ENCODE measurements at regions not wholly inside any gene's neighbourhood (a gene's known extent, or its start where the extent isn't known, plus 50 kb on each side); places are given as distances from the start of the nearest gene placed in this dataset.
"Not testable (repeated sequence)": the region's sequence is repeated elsewhere in the genome, so short reads cannot be mapped to it uniquely, and the experiment has no call there.

- H3K27ac ChIP-seq: no peak overlapping the region
- H3K4me3 ChIP-seq: no peak overlapping the region
- H3K9ac ChIP-seq: no peak overlapping the region
- H4K20me1 ChIP-seq: no peaks in the 10 kb centered on the region
- H3K36me3 ChIP-seq: peaks cover 26% of the 10 kb centered on the region
- H3K9me3 ChIP-seq: peaks cover 37% of the 10 kb centered on the region
- peaks cover 33% of the 10 kb centered on the region for H3K4me1 ChIP-seq
- no peak for TF ChIP-seq Cebpa-rat (IDR thresholded peaks at IDR 0.05)
- no peak overlapping the region for H3K4me2 ChIP-seq
- no peaks in the 10 kb centered on the region for H3K27me3 ChIP-seq
Observed at GRCh38 chr9:82757924-82758323, 305.0 kb downstream of the RASEF start.

- Histone ChIP-seq H3K36me3 (peaks cover 26% of the 10 kb centered on the region), H4K20me1 (no peaks in the 10 kb centered on the region), H3K9me3 (peaks cover 37% of the 10 kb centered on the region), H3K4me3 (peak overlapping the region; percentile 67), H3K4me2 (peak overlapping the region; percentile 93), H3K27me3 (no peaks in the 10 kb centered on the region), H3K4me1 (peaks cover 61% of the 10 kb centered on the region), H3K9ac (peak overlapping the region; percentile 82), H3K27ac (peak overlapping the region; percentile 95)
- TF ChIP-seq Cebpa-rat (IDR thresholded peaks at IDR 0.05): no peak
Observed at GRCh38 chr9:82761027-82761426, 301.9 kb downstream of the RASEF start.

- Histone ChIP-seq H4K20me1 (no peaks in the 10 kb centered on the region), H3K36me3 (peaks cover 26% of the 10 kb centered on the region), H3K4me3 (peak overlapping the region; percentile 67), H3K4me1 (peaks cover 64% of the 10 kb centered on the region), H3K27me3 (no peaks in the 10 kb centered on the region), H3K27ac (peak overlapping the region; percentile 95), H3K9me3 (peaks cover 43% of the 10 kb centered on the region), H3K9ac (peak overlapping the region; percentile 82), H3K4me2 (peak overlapping the region; percentile 93)
- no peak for TF ChIP-seq Cebpa-rat (IDR thresholded peaks at IDR 0.05)
Observed at GRCh38 chr9:82761956-82762355, 301.0 kb downstream of the RASEF start.

GRCh38 chr9:82763656-82764055 is 299.3 kb downstream of the RASEF start:
- Histone ChIP-seq H3K36me3 (peaks cover 12% of the 10 kb centered on the region; the same call in 1 of the 2 replicates), H3K4me3 (peak overlapping the region; percentile 67), H3K4me2 (peak overlapping the region; percentile 93), H3K27ac (peak overlapping the region; percentile 95), H3K27me3 (no peaks in the 10 kb centered on the region), H3K9me3 (peaks cover 44% of the 10 kb centered on the region), H4K20me1 (no peaks in the 10 kb centered on the region), H3K4me1 (peaks cover 64% of the 10 kb centered on the region), H3K9ac (peak overlapping the region; percentile 82)
- TF ChIP-seq Cebpa-rat (IDR thresholded peaks at IDR 0.05): no peak

GRCh38 chr9:82764061-82764668 is 298.8 kb downstream of the RASEF start:
- Histone ChIP-seq H3K36me3 (peaks cover 9% of the 10 kb centered on the region; the same call in 1 of the 2 replicates), H3K4me2 (peak overlapping the region; percentile 93), H3K27ac (peak overlapping the region; percentile 95), H3K9me3 (peaks cover 44% of the 10 kb centered on the region), H4K20me1 (no peaks in the 10 kb centered on the region), H3K4me1 (peaks cover 64% of the 10 kb centered on the region), H3K27me3 (no peaks in the 10 kb centered on the region), H3K9ac (peak overlapping the region; percentile 82), H3K4me3 (peak overlapping the region; percentile 67)
- peak; percentile 58; the same call in 1 of the 2 replicates for TF ChIP-seq Cebpa-rat (IDR thresholded peaks at IDR 0.05)

- H3K9me3 ChIP-seq: peaks cover 27% of the 10 kb centered on the region
- H3K4me3 ChIP-seq, H3K27me3 ChIP-seq, H3K4me1 ChIP-seq, H3K36me3 ChIP-seq, H4K20me1 ChIP-seq, H3K27ac ChIP-seq, H3K9ac ChIP-seq, H3K4me2 ChIP-seq: not testable (repeated sequence)
Observed at GRCh38 chr9:82774707-82775231, 288.2 kb downstream of the RASEF start.

- H3K4me2 ChIP-seq: no peak overlapping the region
Observed at GRCh38 chr9:82776508-82776907, 286.4 kb downstream of the RASEF start.

GRCh38 chr9:82777366-82777765 is 285.6 kb downstream of the RASEF start:
- Histone ChIP-seq H3K9me3 (peaks cover 27% of the 10 kb centered on the region), H3K27me3 (no peaks in the 10 kb centered on the region), H4K20me1 (no peaks in the 10 kb centered on the region), H3K4me3 (no peak overlapping the region), H3K9ac (no peak overlapping the region), H3K4me2 (no peak overlapping the region), H3K36me3 (no peaks in the 10 kb centered on the region), H3K27ac (no peak overlapping the region), H3K4me1 (peaks cover 4% of the 10 kb centered on the region)
- no peak for TF ChIP-seq Cebpa-rat (IDR thresholded peaks at IDR 0.05)

More at GRCh38 chr9:82776508-82776907, 286.4 kb downstream of the RASEF start:
- Histone ChIP-seq H3K4me1 (no peaks in the 10 kb centered on the region), H3K27me3 (no peaks in the 10 kb centered on the region), H4K20me1 (no peaks in the 10 kb centered on the region), H3K9ac (no peak overlapping the region), H3K36me3 (no peaks in the 10 kb centered on the region), H3K27ac (no peak overlapping the region), H3K4me3 (no peak overlapping the region), H3K9me3 (peaks cover 27% of the 10 kb centered on the region)
- TF ChIP-seq Cebpa-rat (IDR thresholded peaks at IDR 0.05): no peak

- not testable (repeated sequence) for H4K20me1 ChIP-seq, H3K36me3 ChIP-seq, H3K27me3 ChIP-seq, H3K27ac ChIP-seq, H3K9ac ChIP-seq, H3K4me2 ChIP-seq, H3K4me3 ChIP-seq
- Histone ChIP-seq H3K4me1 (peaks cover 13% of the 10 kb centered on the region), H3K9me3 (peaks cover 36% of the 10 kb centered on the region)
Observed at GRCh38 chr9:82778923-82779322, 284.0 kb downstream of the RASEF start.

GRCh38 chr9:82780017-82780416 is 282.9 kb downstream of the RASEF start:
- no peaks in the 10 kb centered on the region for H3K36me3 ChIP-seq
- peaks cover 13% of the 10 kb centered on the region for H3K4me1 ChIP-seq
- H3K4me2 ChIP-seq: no peak overlapping the region
- no peaks in the 10 kb centered on the region for H4K20me1 ChIP-seq
- H3K27me3 ChIP-seq: no peaks in the 10 kb centered on the region
- peaks cover 42% of the 10 kb centered on the region for H3K9me3 ChIP-seq
- no peak overlapping the region for H3K4me3 ChIP-seq
- no peak for TF ChIP-seq Cebpa-rat (IDR thresholded peaks at IDR 0.05)
- H3K27ac ChIP-seq: no peak overlapping the region
- no peak overlapping the region for H3K9ac ChIP-seq

Data from BLaER1 (cell line).